Medulla oblongata (tissue), 1 donor: ENCODE measurements at regions not wholly inside any gene's neighbourhood (a gene's known extent, or its start where the extent isn't known, plus 50 kb on each side); places are given as distances from the start of the nearest gene placed in this dataset.
"Not testable (repeated sequence)": the region's sequence is repeated elsewhere in the genome, so short reads cannot be mapped to it uniquely, and the experiment has no call there.

ENCODE experiments used
- DNase-seq: peaks from one replicate; pipeline ENCODE4 v3.0.0-alpha.2; 2015; ENCODE audit errors: extremely low spot score

GRCh38 chr15:25247407-25248038 is 191.3 kb downstream of the UBE3A start:
- DNase-seq = no peak

GRCh38 chr15:25248087-25248486 is 190.7 kb downstream of the UBE3A start:
- not testable (repeated sequence) for DNase-seq

GRCh38 chr15:25248583-25249235 is 190.1 kb downstream of the UBE3A start:
- no peak for DNase-seq

GRCh38 chr15:25249236-25250010 is 189.4 kb downstream of the UBE3A start:
- DNase-seq = no peak

- DNase-seq = no peak
Observed at GRCh38 chr15:25250011-25250596, 188.7 kb downstream of the UBE3A start.

GRCh38 chr15:25250906-25251622 is 187.8 kb downstream of the UBE3A start:
- no peak for DNase-seq

GRCh38 chr15:25251700-25252390 is 187.0 kb downstream of the UBE3A start:
- DNase-seq = no peak

- DNase-seq = not testable (repeated sequence)
Observed at GRCh38 chr15:25253048-25253973, 185.5 kb downstream of the UBE3A start.

GRCh38 chr15:25268166-25268565 is 170.7 kb downstream of the UBE3A start:
- no peak for DNase-seq
